ENCODE measurements at regions not wholly inside any gene's neighbourhood (a gene's known extent, or its start where the extent isn't known, plus 50 kb on each side); places are given as distances from the start of the nearest gene placed in this dataset.

DNA sequence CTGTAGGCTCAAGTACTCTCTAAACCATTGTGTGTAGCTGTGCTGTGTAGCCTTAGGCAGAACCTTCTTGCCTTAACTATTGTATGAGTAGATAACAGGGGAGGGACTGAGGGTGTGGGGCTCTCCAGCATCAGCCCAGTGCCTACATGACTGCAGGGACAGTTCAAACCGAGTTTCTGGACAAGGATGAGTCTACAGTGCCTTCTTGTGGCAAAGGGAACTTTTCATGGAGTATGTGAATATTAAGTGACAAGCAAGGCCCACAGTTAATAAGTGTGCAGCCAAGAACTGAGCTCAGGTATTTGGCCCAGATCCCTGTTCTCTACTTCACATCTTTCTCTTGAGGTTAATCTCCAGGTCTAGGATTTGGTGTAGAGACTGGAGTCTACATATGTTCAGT lies 424.4 kb upstream of the LARGE1 start:
- no peaks in the 10 kb centered on the region for H3K9me3 ChIP-seq
- no peaks in the 10 kb centered on the region for H3K4me1 ChIP-seq
- H3K27me3 ChIP-seq: peaks cover 0 to 5% (median 0%) of the 10 kb centered on the region in 4 donors
- H3K4me3 ChIP-seq: no peak overlapping the region
- no peak for TF ChIP-seq POLR2A (IDR thresholded peaks at IDR 0.05; ENCODE audit: low read depth)
- no peak for TF ChIP-seq POLR2AphosphoS5 (IDR thresholded peaks at IDR 0.05)
- TF ChIP-seq, protein P1, sequence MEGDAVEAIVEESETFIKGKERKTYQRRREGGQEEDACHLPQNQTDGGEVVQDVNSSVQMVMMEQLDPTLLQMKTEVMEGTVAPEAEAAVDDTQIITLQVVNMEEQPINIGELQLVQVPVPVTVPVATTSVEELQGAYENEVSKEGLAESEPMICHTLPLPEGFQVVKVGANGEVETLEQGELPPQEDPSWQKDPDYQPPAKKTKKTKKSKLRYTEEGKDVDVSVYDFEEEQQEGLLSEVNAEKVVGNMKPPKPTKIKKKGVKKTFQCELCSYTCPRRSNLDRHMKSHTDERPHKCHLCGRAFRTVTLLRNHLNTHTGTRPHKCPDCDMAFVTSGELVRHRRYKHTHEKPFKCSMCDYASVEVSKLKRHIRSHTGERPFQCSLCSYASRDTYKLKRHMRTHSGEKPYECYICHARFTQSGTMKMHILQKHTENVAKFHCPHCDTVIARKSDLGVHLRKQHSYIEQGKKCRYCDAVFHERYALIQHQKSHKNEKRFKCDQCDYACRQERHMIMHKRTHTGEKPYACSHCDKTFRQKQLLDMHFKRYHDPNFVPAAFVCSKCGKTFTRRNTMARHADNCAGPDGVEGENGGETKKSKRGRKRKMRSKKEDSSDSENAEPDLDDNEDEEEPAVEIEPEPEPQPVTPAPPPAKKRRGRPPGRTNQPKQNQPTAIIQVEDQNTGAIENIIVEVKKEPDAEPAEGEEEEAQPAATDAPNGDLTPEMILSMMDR (IDR thresholded peaks at IDR 0.05): no peak
- no peak for TF ChIP-seq EP300 (IDR thresholded peaks at IDR 0.05)
- intact Hi-C loops (cut with DNase I): no loop called here
- H3K27ac ChIP-seq (replicated peaks in 1 of 4): no peak overlapping the region
- DNase-seq (ENCODE audit: extremely low spot score): no peak
- WGBS: 0% methylated on average over 1 of the region's 1 CpG
- no peaks in the 10 kb centered on the region for H3K36me3 ChIP-seq

DNA sequence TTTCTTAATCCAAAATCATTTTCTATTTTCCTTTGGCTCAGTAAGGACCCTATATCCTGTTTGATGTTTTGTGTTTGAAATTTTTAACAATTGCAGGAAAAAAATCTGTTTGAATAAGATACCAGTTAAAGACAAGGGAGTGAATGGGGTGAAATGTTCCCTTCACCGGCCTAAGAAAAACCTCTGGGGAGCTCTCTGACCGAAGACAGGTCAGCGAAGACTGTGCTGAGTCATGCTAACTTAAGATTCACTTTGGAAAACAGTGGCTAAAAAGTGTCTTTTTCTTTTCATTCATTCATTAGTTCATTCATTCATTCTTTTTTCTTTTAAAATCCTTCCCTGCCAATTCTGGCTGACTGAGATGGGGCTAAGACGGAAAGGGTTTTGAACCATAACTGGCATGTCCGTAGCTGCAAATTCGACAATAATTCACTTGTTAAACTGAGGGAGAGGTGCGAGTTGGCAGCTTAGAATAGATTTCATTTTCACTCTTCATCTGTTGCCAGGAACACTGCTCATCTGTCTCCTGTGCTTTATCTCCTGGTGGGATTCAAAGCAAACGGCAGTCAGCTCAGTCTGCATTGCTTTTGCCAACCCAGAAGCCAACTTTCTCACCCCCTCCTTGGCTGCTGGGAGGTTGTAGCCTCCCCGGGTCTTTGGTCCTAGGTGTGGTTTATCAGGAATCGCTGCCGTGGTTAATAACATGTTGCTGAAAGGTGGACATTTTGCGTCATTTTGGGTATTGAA lies 434.0 kb upstream of the LARGE1 start:
- WGBS: 72% methylated on average over 12 of the region's 12 CpGs
- Histone ChIP-seq H3K27me3 (no peaks in the 10 kb centered on the region), H3K9me3 (no peaks in the 10 kb centered on the region), H3K4me3 (no peak overlapping the region), H3K4me1 (no peaks in the 10 kb centered on the region), H3K36me3 (no peaks in the 10 kb centered on the region), H3K27ac (replicated peaks in 1 of 4) (no peak overlapping the region)
- intact Hi-C loops (cut with DNase I): no loop called here
- no peak for DNase-seq (ENCODE audit: extremely low spot score)
- TF ChIP-seq POLR2AphosphoS5 (IDR thresholded peaks at IDR 0.05) (no peak), EP300 (IDR thresholded peaks at IDR 0.05) (no peak), POLR2A (IDR thresholded peaks at IDR 0.05; ENCODE audit: low read depth) (no peak)
- TF ChIP-seq, protein P1 (IDR thresholded peaks at IDR 0.05): no peak

DNA sequence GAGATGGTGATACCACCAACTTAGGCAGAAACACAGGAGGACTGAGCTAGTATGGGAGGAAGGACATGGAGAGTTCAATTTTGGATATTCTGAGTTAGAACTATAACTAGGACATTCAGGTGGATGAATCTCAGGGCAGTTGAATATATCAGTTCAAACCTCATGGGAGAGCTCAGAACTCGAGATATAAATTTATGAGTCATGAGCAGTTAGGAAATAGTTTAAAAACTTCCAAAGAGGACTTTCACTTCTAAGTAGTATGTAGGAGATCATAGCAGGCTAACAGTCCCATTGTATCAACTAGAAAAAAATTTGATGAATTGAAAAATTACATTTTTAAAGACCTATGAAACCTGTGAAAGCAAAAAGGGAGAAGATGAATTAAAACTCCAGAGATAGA lies 436.2 kb upstream of the LARGE1 start:
- no peak for DNase-seq (ENCODE audit: extremely low spot score)
- TF ChIP-seq, protein P1 (IDR thresholded peaks at IDR 0.05): no peak
- TF ChIP-seq POLR2AphosphoS5 (IDR thresholded peaks at IDR 0.05): no peak
- no peak for TF ChIP-seq POLR2A (IDR thresholded peaks at IDR 0.05; ENCODE audit: low read depth)
- TF ChIP-seq EP300 (IDR thresholded peaks at IDR 0.05): no peak
- no peak overlapping the region for H3K27ac ChIP-seq (replicated peaks in 1 of 4)
- no peak overlapping the region for H3K4me3 ChIP-seq
- no peaks in the 10 kb centered on the region for H3K4me1 ChIP-seq
- intact Hi-C loops (cut with DNase I): no loop called here
- 39% methylated on average over 1 of the region's 1 CpG for WGBS
- H3K9me3 ChIP-seq: no peaks in the 10 kb centered on the region
- no peaks in the 10 kb centered on the region for H3K36me3 ChIP-seq
- no peaks in the 10 kb centered on the region for H3K27me3 ChIP-seq

DNA sequence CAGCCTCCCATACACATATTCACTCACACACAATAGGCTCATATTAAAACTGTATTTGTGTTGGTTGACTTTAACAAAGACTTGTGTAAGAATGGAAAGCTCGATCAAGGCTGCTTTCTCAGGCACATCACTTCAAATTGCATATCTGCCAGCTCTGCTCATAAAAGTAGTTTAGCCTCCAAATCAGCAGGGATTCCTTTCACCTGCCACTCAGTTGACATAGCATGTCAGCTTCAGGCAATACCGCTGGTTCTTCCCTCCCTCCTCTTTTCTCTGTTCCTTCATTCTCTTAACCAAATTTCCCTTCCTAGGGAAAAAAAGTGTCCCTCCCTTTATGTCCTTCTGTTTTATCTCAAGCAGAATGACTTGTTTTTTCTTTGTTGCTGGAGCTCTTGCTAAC lies 450.4 kb upstream of the LARGE1 start:
- no peak overlapping the region for H3K4me3 ChIP-seq
- no peaks in the 10 kb centered on the region for H3K27me3 ChIP-seq
- H3K9me3 ChIP-seq: peaks cover 0 to 8% (median 5%) of the 10 kb centered on the region in 4 donors
- TF ChIP-seq POLR2AphosphoS5 (IDR thresholded peaks at IDR 0.05) (no peak), POLR2A (IDR thresholded peaks at IDR 0.05; ENCODE audit: low read depth) (no peak), EP300 (IDR thresholded peaks at IDR 0.05) (no peak)
- TF ChIP-seq, protein P1 (IDR thresholded peaks at IDR 0.05): no peak
- DNase-seq (ENCODE audit: extremely low spot score): no peak
- intact Hi-C loops (cut with DNase I): no loop called here
- no peaks in the 10 kb centered on the region for H3K36me3 ChIP-seq
- no peak overlapping the region for H3K27ac ChIP-seq (replicated peaks in 1 of 4)
- no peaks in the 10 kb centered on the region for H3K4me1 ChIP-seq
- 73% methylated on average over 2 of the region's 2 CpGs for WGBS

DNA sequence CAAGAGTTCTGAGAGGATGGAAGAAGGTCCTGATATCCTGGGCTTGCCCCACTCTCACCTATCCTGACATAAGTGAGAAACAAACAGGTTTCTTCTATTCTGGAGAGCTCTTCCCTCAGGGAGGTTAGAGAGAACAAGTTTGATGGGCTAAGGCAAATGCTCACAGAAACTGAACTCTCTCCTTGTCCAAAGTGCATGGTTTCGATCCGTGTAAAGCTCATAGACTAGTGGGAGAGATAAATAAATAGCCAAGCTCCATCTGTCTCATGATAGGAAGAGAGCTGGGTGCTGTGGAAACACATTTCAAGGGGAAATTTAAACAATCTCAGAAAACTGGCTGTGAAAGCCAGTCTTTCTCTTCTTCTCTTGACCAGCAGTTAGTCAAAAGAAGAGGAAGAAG lies 459.5 kb upstream of the LARGE1 start:
- no peak for DNase-seq (ENCODE audit: extremely low spot score)
- intact Hi-C loops (cut with DNase I): no loop called here
- no peaks in the 10 kb centered on the region for H3K9me3 ChIP-seq
- TF ChIP-seq EP300 (IDR thresholded peaks at IDR 0.05) (no peak), POLR2A (IDR thresholded peaks at IDR 0.05; ENCODE audit: low read depth) (no peak), POLR2AphosphoS5 (IDR thresholded peaks at IDR 0.05) (no peak)
- TF ChIP-seq, protein P1 (IDR thresholded peaks at IDR 0.05): no peak
- H3K27me3 ChIP-seq: no peaks in the 10 kb centered on the region
- WGBS: 89% methylated on average over 2 of the region's 2 CpGs
- no peak overlapping the region for H3K4me3 ChIP-seq
- H3K27ac ChIP-seq (replicated peaks in 1 of 4): no peak overlapping the region
- no peaks in the 10 kb centered on the region for H3K36me3 ChIP-seq
- H3K4me1 ChIP-seq: no peaks in the 10 kb centered on the region
